Thyroid gland (tissue), 4 donors: ENCODE measurements at regions not wholly inside any gene's neighbourhood (a gene's known extent, or its start where the extent isn't known, plus 50 kb on each side); places are given as distances from the start of the nearest gene placed in this dataset.

Experiments used
- POLR2A ChIP-seq, 2 donors: fragments of 450-650 bp; IDR thresholded peaks; one replicate each; pipeline ENCODE4 v1.6.1; 2017; ENCODE audit warnings: antibody characterized with exemption in 2 of 2, mild to moderate bottlenecking in 2 of 2, moderate library complexity in 1 of 2
- TF ChIP-seq, protein P1 (sequence below), 6 experiments: fragments of 200-600 bp in 3 of 6; fragments of 450-650 bp in 3 of 6; sonication (generic) in 3 of 6; IDR thresholded peaks; one replicate each; pipeline ENCODE4 v1.5.1; 2016 to 2019; ENCODE audit warnings: antibody characterized with exemption in 6 of 6, mild to moderate bottlenecking in 2 of 6, inconsistent platforms in 1 of 6, moderate library complexity in 1 of 6

DNA sequence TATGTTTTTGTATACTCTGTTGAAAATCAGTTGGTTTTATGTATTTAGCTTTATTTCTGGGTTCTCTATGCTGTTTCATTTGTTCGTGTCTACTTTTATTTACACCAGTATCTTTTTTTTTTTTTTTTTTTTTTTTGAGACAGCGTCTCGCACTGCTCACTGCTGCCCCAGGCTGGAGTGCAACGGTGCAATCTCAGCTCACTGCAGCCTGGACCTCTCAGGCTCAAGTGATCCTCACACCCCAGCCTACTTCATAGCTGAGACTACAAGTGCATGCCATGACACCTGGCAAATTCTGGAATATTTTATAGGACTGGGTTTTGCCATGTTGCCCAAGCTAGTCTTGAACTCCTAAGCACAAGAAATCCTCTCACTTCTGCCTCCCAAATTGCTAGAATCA lies 869.4 kb upstream of the CDH6 start:
- TF ChIP-seq, protein P1, sequence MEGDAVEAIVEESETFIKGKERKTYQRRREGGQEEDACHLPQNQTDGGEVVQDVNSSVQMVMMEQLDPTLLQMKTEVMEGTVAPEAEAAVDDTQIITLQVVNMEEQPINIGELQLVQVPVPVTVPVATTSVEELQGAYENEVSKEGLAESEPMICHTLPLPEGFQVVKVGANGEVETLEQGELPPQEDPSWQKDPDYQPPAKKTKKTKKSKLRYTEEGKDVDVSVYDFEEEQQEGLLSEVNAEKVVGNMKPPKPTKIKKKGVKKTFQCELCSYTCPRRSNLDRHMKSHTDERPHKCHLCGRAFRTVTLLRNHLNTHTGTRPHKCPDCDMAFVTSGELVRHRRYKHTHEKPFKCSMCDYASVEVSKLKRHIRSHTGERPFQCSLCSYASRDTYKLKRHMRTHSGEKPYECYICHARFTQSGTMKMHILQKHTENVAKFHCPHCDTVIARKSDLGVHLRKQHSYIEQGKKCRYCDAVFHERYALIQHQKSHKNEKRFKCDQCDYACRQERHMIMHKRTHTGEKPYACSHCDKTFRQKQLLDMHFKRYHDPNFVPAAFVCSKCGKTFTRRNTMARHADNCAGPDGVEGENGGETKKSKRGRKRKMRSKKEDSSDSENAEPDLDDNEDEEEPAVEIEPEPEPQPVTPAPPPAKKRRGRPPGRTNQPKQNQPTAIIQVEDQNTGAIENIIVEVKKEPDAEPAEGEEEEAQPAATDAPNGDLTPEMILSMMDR (IDR thresholded peaks at IDR 0.05): no peak
- TF ChIP-seq POLR2A (IDR thresholded peaks at IDR 0.05): no peak
